ENCODE measurements at regions not wholly inside any gene's neighbourhood (a gene's known extent, or its start where the extent isn't known, plus 50 kb on each side); places are given as distances from the start of the nearest gene placed in this dataset.

DNA sequence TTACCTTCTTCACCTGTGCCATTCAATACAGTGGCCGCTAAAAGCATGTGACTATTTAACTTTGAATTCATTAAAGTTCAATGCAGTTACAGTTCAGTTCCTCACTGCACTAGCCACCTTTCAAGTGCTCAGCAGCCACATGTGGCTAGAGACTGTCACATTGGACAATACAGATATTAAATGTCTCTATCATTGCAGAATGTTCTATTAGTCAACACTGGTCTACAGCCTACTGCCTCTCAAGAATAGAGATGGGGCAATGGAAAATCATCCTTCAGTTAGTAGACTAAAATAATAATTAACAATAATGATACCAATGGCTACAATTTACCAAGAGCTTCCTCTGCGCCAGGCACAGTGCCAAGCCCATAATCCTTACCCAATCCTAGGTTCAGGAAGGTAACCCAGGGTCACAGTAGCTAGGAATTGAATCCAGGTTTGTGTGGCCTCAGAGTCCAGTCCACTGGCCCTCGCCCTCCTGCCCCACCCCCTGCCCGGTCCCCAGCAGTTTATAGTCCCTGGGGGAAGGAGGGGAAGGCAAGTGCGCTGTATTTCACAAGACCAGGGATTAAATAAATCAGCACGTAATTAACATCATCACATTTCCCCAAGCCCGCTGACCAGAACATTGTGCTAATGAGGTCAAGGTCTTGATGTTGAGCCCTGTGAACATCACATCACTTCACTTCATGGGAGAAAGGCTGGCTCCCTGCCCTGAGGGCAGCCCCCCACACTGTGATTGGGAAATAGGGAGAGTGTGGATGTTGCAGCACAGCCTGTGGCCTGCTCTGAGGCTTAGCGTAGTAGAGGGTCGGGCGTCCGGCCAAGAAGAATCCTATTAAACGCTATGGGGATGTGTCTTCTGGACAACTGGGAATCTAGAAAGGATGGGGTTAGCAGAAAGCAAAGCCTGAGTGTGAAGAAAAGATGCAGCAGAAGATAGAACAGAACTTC is 147.2 kb downstream of the VEGFA start (continued):
- TF ChIP-seq, protein P1, sequence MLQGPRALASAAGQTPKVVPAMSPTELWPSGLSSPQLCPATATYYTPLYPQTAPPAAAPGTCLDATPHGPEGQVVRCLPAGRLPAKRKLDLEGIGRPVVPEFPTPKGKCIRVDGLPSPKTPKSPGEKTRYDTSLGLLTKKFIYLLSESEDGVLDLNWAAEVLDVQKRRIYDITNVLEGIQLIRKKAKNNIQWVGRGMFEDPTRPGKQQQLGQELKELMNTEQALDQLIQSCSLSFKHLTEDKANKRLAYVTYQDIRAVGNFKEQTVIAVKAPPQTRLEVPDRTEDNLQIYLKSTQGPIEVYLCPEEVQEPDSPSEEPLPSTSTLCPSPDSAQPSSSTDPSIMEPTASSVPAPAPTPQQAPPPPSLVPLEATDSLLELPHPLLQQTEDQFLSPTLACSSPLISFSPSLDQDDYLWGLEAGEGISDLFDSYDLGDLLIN (CRISPR knock-in tag; IDR thresholded peaks at IDR 0.05; ENCODE audit: borderline replicate concordance), result no peak
- TF ChIP-seq RBM22 (optimal IDR thresholded peaks at IDR 0.05; ENCODE audit: low read length), result peak; percentile 25
- TF ChIP-seq, protein P2, sequence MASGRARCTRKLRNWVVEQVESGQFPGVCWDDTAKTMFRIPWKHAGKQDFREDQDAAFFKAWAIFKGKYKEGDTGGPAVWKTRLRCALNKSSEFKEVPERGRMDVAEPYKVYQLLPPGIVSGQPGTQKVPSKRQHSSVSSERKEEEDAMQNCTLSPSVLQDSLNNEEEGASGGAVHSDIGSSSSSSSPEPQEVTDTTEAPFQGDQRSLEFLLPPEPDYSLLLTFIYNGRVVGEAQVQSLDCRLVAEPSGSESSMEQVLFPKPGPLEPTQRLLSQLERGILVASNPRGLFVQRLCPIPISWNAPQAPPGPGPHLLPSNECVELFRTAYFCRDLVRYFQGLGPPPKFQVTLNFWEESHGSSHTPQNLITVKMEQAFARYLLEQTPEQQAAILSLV (CRISPR knock-in tag; IDR thresholded peaks at IDR 0.05; ENCODE audit: borderline replicate concordance), result peak; percentile 90; the same call in 1 of the 2 replicates
- peak; percentile 66; the same call in 1 of the 2 replicates for TF ChIP-seq TOE1 (CRISPR knock-in tag; IDR thresholded peaks at IDR 0.05)
- TF ChIP-seq, protein P3, sequence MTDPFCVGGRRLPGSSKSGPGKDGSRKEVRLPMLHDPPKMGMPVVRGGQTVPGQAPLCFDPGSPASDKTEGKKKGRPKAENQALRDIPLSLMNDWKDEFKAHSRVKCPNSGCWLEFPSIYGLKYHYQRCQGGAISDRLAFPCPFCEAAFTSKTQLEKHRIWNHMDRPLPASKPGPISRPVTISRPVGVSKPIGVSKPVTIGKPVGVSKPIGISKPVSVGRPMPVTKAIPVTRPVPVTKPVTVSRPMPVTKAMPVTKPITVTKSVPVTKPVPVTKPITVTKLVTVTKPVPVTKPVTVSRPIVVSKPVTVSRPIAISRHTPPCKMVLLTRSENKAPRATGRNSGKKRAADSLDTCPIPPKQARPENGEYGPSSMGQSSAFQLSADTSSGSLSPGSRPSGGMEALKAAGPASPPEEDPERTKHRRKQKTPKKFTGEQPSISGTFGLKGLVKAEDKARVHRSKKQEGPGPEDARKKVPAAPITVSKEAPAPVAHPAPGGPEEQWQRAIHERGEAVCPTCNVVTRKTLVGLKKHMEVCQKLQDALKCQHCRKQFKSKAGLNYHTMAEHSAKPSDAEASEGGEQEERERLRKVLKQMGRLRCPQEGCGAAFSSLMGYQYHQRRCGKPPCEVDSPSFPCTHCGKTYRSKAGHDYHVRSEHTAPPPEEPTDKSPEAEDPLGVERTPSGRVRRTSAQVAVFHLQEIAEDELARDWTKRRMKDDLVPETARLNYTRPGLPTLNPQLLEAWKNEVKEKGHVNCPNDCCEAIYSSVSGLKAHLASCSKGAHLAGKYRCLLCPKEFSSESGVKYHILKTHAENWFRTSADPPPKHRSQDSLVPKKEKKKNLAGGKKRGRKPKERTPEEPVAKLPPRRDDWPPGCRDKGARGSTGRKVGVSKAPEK (CRISPR knock-in tag; IDR thresholded peaks at IDR 0.05; ENCODE audit: borderline replicate concordance), result peak; percentile 100
- TF ChIP-seq SRSF1 (optimal IDR thresholded peaks at IDR 0.05; ENCODE audit: low read depth, low read length), result no peak
- TF ChIP-seq, protein P4, sequence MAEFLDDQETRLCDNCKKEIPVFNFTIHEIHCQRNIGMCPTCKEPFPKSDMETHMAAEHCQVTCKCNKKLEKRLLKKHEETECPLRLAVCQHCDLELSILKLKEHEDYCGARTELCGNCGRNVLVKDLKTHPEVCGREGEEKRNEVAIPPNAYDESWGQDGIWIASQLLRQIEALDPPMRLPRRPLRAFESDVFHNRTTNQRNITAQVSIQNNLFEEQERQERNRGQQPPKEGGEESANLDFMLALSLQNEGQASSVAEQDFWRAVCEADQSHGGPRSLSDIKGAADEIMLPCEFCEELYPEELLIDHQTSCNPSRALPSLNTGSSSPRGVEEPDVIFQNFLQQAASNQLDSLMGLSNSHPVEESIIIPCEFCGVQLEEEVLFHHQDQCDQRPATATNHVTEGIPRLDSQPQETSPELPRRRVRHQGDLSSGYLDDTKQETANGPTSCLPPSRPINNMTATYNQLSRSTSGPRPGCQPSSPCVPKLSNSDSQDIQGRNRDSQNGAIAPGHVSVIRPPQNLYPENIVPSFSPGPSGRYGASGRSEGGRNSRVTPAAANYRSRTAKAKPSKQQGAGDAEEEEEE (CRISPR knock-in tag; IDR thresholded peaks at IDR 0.05; ENCODE audit: borderline replicate concordance), result no peak
- TF ChIP-seq EEA1 (CRISPR knock-in tag; IDR thresholded peaks at IDR 0.05; ENCODE audit: borderline replicate concordance), result peak; percentile 87; the same call in 1 of the 2 replicates
- TF ChIP-seq ZNF891 (CRISPR knock-in tag; IDR thresholded peaks at IDR 0.05), result peak; percentile 64; the same call in 1 of the 2 replicates
- no peak for TF ChIP-seq ZNF780A (CRISPR knock-in tag; IDR thresholded peaks at IDR 0.05)
- TF ChIP-seq ZNF225 (CRISPR knock-in tag; IDR thresholded peaks at IDR 0.05), result peak; percentile 83
- peak; percentile 97 for TF ChIP-seq CEBPB (IDR thresholded peaks at IDR 0.05; ENCODE audit: borderline replicate concordance, low read depth, low read length)
- peak; percentile 85; the same call in 1 of the 2 replicates for TF ChIP-seq ZNF569 (CRISPR knock-in tag; IDR thresholded peaks at IDR 0.05; ENCODE audit: borderline replicate concordance)
- 0 out of 2 replicates have a peak, but pooled peaks have one; percentile 73 for TF ChIP-seq ZNF839 (CRISPR knock-in tag; IDR thresholded peaks at IDR 0.05; ENCODE audit: borderline replicate concordance)
- peak; percentile 67; the same call in 1 of the 2 replicates for TF ChIP-seq HMG20A (CRISPR knock-in tag; IDR thresholded peaks at IDR 0.05; ENCODE audit: borderline replicate concordance)
- TF ChIP-seq SAFB2 (CRISPR knock-in tag; IDR thresholded peaks at IDR 0.05; ENCODE audit: borderline replicate concordance, low read depth), result peak; percentile 30; the same call in 1 of the 2 replicates
- TF ChIP-seq AKAP8 (CRISPR knock-in tag; IDR thresholded peaks at IDR 0.05), result 0 out of 2 replicates have a peak, but pooled peaks have one; percentile 75
- TF ChIP-seq MXI1 (IDR thresholded peaks at IDR 0.05; ENCODE audit: borderline replicate concordance, low read depth, low read length), result peak; percentile 33; the same call in 1 of the 3 replicates
- TF ChIP-seq, protein P5, sequence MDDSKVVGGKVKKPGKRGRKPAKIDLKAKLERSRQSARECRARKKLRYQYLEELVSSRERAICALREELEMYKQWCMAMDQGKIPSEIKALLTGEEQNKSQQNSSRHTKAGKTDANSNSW (CRISPR knock-in tag; IDR thresholded peaks at IDR 0.05; ENCODE audit: borderline replicate concordance), result no peak
- no peak for TF ChIP-seq TCF12 (IDR thresholded peaks at IDR 0.05)
- 0 out of 2 replicates have a peak, but pooled peaks have one; percentile 77 for TF ChIP-seq TCF12 (CRISPR knock-in tag; IDR thresholded peaks at IDR 0.05)
